ENCODE measurements at regions not wholly inside any gene's neighbourhood (a gene's known extent, or its start where the extent isn't known, plus 50 kb on each side); places are given as distances from the start of the nearest gene placed in this dataset.

- peak; percentile 11 for DNase-seq
Measured at GRCh38 chr6:21824431-21825177, 231.1 kb downstream of the SOX4 start.

GRCh38 chr6:21826023-21826422 is 232.5 kb downstream of the SOX4 start:
- DNase-seq = no peak

- no peak for DNase-seq
Measured at GRCh38 chr6:21826904-21827303, 233.4 kb downstream of the SOX4 start.

DNA sequence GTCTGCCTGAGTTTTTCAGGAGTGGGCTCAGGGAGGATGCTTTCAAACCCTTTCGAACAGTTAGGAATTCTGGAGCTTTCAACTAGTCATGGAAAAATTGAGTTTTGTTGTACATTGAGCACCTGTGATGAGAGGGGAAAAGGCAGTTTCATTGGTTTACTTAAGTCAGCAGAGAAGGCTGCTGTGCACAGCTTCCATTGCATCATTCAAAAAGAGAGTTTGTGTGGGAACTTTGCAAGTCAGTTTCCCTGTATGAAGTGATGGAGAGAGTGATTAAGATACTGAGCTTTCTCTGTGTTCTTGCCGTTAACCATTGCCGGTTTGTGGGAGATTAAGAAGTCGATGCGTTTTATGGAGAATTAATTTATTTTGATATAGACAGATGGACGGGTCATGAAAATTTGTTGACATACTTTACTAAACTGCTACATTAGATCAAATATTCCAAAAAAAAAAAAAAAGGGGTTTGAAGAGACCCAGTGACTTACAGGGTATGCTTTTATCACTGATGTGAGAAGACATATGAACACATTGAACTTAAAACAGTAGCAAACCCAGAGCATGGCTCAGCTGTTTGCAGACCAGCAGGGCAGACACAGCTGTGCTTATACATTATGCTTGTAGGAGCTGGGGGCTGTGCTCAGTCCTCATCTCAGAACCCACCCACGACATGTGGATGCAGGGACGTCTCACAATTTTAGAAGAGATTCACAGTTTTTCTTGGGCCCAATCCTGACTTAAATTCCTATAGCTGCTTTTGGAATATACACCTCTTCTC is 234.1 kb downstream of the SOX4 start:
- no peak for DNase-seq

DNA sequence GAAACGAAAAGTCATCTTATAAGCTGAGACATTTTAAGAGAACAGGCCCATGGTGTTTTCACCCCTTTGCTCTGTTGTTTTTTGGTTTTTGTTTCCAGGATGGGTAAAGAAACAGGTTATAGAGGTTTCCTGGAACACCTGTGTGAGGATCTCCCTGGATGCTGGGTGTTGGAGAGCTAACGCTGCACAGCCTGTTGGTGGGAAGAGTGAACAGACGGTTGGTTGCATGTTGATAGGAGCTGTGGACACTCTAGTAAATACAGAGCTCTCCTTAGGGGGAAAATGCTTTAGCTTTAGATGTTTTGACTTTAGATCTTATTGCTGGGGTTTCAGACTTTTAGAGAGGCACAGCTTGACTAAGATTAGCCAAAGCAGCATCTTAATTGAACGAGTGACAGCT is 235.2 kb downstream of the SOX4 start:
- no peak for DNase-seq

- DNase-seq = no peak
Measured at GRCh38 chr6:21829126-21829525, 235.6 kb downstream of the SOX4 start.

- DNase-seq = no peak
Measured at GRCh38 chr6:21831521-21832291, 238.2 kb downstream of the SOX4 start.

DNA sequence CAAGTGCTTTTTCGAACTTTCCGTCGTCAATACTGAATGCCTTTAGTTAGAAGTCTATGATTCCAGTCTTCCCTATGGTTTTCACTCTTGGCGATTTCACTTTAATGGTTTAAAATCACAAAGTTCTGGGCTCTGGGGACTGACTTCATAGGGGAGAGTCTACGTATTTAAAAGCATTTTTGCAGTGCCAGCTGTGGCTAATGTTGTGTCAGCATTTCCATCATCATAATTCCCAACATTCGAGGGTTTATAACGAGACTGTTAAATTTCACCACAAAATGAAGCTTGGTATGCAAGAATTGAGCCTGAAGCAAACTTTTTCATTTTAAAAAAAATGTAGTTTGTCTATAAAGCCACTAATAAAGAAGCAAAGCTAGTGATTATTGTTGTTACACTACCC is 242.7 kb downstream of the SOX4 start:
- no peak for DNase-seq

- no peak for DNase-seq
Measured at GRCh38 chr6:21836772-21837425, 243.3 kb downstream of the SOX4 start.

DNA sequence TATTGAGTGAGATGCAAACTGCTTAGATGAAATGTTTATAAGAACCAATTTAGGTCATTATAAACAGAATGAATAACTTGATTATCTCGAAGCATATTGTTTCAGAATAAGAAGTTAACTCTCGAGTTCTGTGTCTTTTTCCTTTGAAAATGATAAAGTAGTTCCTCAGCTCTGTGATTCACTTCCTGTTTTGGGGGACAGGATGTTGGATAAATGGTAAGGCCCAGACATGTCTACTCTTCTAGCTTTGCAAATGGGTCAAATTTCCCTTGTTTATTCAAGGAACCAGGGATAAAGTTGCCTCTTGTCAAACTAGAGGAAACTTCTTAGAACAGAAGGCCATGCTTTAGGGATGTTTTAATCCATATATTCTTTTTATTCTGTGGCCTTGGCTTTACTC is 246.9 kb downstream of the SOX4 start:
- DNase-seq = no peak

DNA sequence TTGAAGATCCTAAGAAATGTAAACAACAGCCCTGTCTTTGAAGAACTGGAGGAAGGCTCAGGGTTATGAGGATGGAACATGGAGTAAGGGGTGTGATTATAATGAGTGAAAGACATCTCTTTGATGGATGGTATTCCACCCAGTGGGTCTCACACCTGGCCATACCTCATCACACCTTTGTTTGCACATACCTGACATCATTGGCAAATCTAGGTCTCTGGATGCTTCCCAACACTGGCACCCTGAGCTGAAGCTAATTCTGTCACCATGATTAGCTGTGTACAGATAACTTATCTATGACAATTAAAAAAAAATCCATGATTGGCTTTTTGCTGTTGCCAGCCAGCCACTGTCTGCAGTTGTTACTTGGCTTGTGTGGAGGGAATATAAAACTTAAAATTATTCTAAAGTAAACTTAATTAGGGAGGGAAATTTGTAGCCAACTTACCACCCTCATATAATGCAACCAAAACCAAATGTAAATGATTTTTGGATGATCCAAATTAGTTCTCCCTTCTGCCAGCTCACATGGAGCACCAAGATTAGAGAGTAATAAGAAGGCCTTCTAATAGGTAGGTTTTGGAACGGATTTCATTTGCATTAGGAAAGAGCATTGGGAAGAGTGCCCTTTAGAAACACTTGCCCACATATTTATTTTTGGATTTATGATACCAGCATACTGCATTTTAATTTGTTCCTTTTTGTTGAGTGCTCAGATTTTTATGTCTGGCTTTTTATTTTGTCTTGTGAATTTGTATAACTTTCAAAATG is 249.5 kb downstream of the SOX4 start:
- DNase-seq = peak; percentile 68

DNA sequence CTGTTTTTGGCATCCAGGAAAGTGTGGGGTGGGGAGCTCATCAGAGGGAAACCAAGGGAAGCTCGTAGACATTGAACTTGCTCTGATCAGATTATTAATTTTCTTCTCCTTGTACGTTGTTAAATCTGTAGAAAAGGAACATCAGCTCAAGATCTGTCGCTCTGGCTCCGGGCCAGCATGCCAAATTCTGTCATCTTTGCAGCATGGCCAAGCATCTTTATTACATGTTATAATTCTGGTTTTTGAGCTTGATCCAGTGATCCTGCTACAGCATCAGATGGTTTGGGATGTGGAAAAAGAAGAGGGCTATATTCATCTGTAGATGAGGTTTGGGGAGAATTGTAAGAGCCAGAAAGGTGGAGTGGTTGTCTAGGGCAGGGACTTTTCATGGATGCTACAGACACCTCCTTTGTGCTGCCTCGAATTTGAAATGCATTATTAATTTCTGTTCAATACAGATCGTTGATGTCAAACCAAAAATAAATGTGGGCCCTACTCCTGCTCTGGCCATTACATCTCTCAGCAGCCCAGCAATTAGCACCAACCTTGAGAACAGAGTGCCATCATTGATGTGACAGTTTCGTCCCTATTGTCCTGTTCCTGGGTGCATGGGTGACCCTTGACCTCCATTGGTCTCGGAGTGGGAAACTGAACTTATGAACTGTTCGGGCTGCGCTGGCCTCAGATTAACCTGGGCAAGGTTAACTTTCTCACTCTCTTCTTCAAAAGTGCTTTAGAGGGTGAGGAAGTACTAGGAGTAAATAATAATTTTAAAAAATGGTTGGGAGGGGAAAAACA is 250.8 kb downstream of the SOX4 start:
- no peak for DNase-seq

DNA sequence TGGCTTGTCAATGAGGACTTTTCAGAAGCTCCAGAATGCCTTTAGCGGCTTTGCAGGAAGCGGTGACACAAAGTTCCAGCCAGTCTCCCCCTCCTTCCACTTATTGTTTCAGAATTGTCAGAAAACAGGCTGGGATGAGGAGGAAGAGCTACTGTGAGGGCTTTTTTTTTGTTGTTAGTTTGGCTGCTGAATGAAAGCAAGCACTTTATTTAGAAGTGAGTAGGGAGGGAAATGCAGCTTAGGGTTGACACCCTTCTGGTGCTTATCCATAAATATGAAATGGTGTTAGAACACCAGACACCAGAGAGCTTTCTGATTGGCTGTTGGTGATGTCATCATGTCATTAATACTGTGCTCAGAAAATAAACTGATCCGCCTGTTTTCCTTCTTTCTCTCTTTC is 251.5 kb downstream of the SOX4 start:
- DNase-seq = no peak

- no peak for DNase-seq
Measured at GRCh38 chr6:21845439-21846140, 252.0 kb downstream of the SOX4 start.

- DNase-seq = peak; percentile 43
Measured at GRCh38 chr6:21846541-21847451, 253.2 kb downstream of the SOX4 start.

- DNase-seq = no peak
Measured at GRCh38 chr6:21847711-21848480, 254.3 kb downstream of the SOX4 start.

GRCh38 chr6:21850691-21851090 is 257.1 kb downstream of the SOX4 start:
- DNase-seq = no peak

DNA sequence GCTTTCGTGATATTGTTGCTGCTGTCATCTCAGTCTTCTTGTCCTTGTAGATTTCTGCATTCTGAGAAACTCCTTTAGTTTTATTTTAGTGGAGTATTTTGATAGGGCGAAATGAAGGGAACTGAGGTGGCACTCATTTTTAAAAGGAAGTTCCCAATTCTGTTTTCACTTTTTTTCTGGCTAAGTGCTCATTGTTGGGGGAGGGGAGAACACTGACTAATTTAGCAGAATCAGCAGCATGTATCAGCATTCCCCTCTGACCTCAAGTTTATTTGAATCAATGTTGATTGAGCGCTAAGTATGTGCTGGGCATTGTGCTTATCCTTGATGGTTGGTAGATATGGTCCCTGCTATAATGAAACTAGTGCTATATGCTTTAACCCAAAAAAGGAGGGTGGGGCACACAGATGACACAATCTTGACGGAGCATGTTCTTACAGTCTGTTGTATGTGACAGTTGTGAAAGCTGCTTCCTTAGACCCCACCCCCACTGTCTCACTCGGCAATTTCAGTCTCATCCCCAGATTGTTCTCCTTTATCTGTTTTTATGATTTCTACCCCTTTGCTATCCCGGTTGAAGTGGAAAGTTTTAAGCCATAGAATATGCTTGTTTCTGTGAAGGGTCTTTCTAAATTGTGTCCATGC is 262.4 kb downstream of the SOX4 start:
- DNase-seq = no peak
